ENCODE measurements at regions not wholly inside any gene's neighbourhood (a gene's known extent, or its start where the extent isn't known, plus 50 kb on each side); places are given as distances from the start of the nearest gene placed in this dataset.
"Not testable (repeated sequence)": the region's sequence is repeated elsewhere in the genome, so short reads cannot be mapped to it uniquely, and the experiment has no call there.

GRCh38 chr2:133644846-133645245 is 76.6 kb upstream of the NCKAP5 start:
- no peaks in the 10 kb centered on the region for H3K36me3 ChIP-seq (ENCODE audit: control insufficient read depth, insufficient read depth, low read length)
- no peaks in the 10 kb centered on the region for H3K9me3 ChIP-seq (ENCODE audit: control insufficient read depth, low read depth, low read length)
- no peak overlapping the region for H3K27ac ChIP-seq (ENCODE audit: low read length)
- H3K27me3 ChIP-seq (ENCODE audit: control insufficient read depth, insufficient read depth, low read length) = no peaks in the 10 kb centered on the region
- H3K4me3 ChIP-seq (ENCODE audit: low read length) = no peak overlapping the region
- no peaks in the 10 kb centered on the region for H3K4me1 ChIP-seq (ENCODE audit: control insufficient read depth, insufficient read depth, low read length)
- DNase-seq = no peak

- H3K4me3 ChIP-seq (ENCODE audit: low read length); H3K36me3 ChIP-seq (ENCODE audit: control insufficient read depth, insufficient read depth, low read length); H3K9me3 ChIP-seq (ENCODE audit: control insufficient read depth, low read depth, low read length); DNase-seq; H3K27me3 ChIP-seq (ENCODE audit: control insufficient read depth, insufficient read depth, low read length); H3K27ac ChIP-seq (ENCODE audit: low read length); H3K4me1 ChIP-seq (ENCODE audit: control insufficient read depth, insufficient read depth, low read length): not testable (repeated sequence)
- 100% methylated on average over 1 of the region's 1 CpG for WGBS (ENCODE audit: insufficient coverage, low lambda C conversion rate)
Measured at GRCh38 chr2:133647386-133647785, 79.1 kb upstream of the NCKAP5 start.

- no peak for DNase-seq
- H3K4me3 ChIP-seq (ENCODE audit: low read length) = no peak overlapping the region
- no peaks in the 10 kb centered on the region for H3K4me1 ChIP-seq (ENCODE audit: control insufficient read depth, insufficient read depth, low read length)
- H3K27me3 ChIP-seq (ENCODE audit: control insufficient read depth, insufficient read depth, low read length) = no peaks in the 10 kb centered on the region
- peaks cover 5% of the 10 kb centered on the region for H3K9me3 ChIP-seq (ENCODE audit: control insufficient read depth, low read depth, low read length)
- 75% methylated on average over 1 of the region's 2 CpGs for WGBS (ENCODE audit: insufficient coverage, low lambda C conversion rate)
- H3K27ac ChIP-seq (ENCODE audit: low read length) = no peak overlapping the region
- H3K36me3 ChIP-seq (ENCODE audit: control insufficient read depth, insufficient read depth, low read length) = no peaks in the 10 kb centered on the region
Measured at GRCh38 chr2:133651861-133652260, 83.6 kb upstream of the NCKAP5 start.

DNA sequence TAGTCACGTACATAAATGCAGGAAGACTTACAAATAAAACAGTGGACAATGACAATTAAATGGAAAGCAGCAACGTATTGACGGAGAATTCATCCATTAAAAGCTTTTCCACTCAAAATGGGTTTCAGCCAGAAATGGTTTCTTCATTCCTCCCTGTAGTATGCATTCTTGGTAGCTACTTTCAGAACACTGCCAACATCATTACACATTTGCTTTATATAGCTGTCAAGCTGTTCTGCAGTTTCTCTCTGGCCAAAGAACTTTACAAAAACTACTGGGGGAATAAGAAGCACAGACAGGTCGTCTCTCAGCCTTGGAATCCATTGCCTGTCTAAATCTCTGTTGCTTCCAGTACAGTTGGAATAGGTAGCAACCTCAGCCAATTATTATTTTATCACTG is 84.1 kb upstream of the NCKAP5 start:
- Histone ChIP-seq H3K27me3 (ENCODE audit: control insufficient read depth, insufficient read depth, low read length) (no peaks in the 10 kb centered on the region), H3K9me3 (ENCODE audit: control insufficient read depth, low read depth, low read length) (peaks cover 5% of the 10 kb centered on the region), H3K4me1 (ENCODE audit: control insufficient read depth, insufficient read depth, low read length) (no peaks in the 10 kb centered on the region), H3K4me3 (ENCODE audit: low read length) (no peak overlapping the region), H3K36me3 (ENCODE audit: control insufficient read depth, insufficient read depth, low read length) (no peaks in the 10 kb centered on the region), H3K27ac (ENCODE audit: low read length) (no peak overlapping the region)
- 100% methylated on average over 1 of the region's 4 CpGs for WGBS (ENCODE audit: insufficient coverage, low lambda C conversion rate)
- peak in 1 of 2 donors; percentile 22 for DNase-seq

DNA sequence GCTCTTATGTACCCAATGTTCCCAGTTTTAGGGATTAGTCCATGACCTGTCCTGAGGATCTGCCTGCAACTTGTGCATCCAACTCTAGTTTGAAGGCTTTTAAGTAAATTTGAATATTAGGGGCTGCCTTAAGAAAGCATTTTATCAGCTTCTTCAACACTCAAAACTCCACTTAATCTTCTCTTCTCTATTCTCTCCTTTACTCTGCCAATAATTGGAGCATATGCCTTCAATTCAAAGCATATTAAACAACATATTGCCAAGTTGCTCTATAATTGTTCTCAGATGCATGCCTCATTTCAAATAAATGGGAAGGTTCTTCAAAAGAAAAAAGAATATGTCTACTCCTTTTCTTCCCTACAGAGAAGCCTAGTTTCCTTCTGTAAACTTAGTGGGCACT is 84.8 kb upstream of the NCKAP5 start:
- Histone ChIP-seq H3K4me3 (ENCODE audit: low read length) (no peak overlapping the region), H3K36me3 (ENCODE audit: control insufficient read depth, insufficient read depth, low read length) (no peaks in the 10 kb centered on the region), H3K27me3 (ENCODE audit: control insufficient read depth, insufficient read depth, low read length) (no peaks in the 10 kb centered on the region), H3K4me1 (ENCODE audit: control insufficient read depth, insufficient read depth, low read length) (no peaks in the 10 kb centered on the region), H3K27ac (ENCODE audit: low read length) (no peak overlapping the region), H3K9me3 (ENCODE audit: control insufficient read depth, low read depth, low read length) (peaks cover 5% of the 10 kb centered on the region)
- DNase-seq = no peak

- H3K27ac ChIP-seq (ENCODE audit: low read length) = no peak overlapping the region
- no peaks in the 10 kb centered on the region for H3K36me3 ChIP-seq (ENCODE audit: control insufficient read depth, insufficient read depth, low read length)
- no peak overlapping the region for H3K4me3 ChIP-seq (ENCODE audit: low read length)
- no peak for DNase-seq
- H3K4me1 ChIP-seq (ENCODE audit: control insufficient read depth, insufficient read depth, low read length) = no peaks in the 10 kb centered on the region
- no peaks in the 10 kb centered on the region for H3K27me3 ChIP-seq (ENCODE audit: control insufficient read depth, insufficient read depth, low read length)
- H3K9me3 ChIP-seq (ENCODE audit: control insufficient read depth, low read depth, low read length) = peaks cover 5% of the 10 kb centered on the region
Measured at GRCh38 chr2:133654949-133655348, 86.7 kb upstream of the NCKAP5 start.

DNA sequence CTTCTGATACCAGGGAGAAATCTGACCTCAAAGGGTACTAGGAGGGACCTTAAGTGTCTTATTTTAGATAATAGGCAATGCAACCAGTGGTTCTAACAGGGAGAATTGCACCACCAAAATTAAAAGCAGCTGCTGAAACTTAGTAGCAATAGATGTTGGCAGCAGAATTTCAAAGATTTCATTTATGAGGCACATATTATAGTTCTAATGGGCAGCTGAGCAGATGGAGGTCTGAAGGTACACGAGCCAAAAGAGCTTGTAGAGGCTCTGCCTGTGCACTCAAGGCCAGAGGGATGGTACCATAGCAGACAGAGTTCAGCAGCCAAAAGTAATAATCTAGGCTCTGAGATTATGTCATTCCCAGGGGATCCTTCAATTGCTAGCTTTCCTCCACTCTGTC is 87.3 kb upstream of the NCKAP5 start:
- H3K9me3 ChIP-seq (ENCODE audit: control insufficient read depth, low read depth, low read length) = peaks cover under 1% of the 10 kb centered on the region
- H3K4me1 ChIP-seq (ENCODE audit: control insufficient read depth, insufficient read depth, low read length) = no peaks in the 10 kb centered on the region
- no peak for DNase-seq
- H3K27me3 ChIP-seq (ENCODE audit: control insufficient read depth, insufficient read depth, low read length) = no peaks in the 10 kb centered on the region
- H3K27ac ChIP-seq (ENCODE audit: low read length) = no peak overlapping the region
- no peak overlapping the region for H3K4me3 ChIP-seq (ENCODE audit: low read length)
- WGBS (ENCODE audit: insufficient coverage, low lambda C conversion rate) = no CpG with 5 or more reads among the region's 1 CpG
- no peaks in the 10 kb centered on the region for H3K36me3 ChIP-seq (ENCODE audit: control insufficient read depth, insufficient read depth, low read length)

- no peaks in the 10 kb centered on the region for H3K9me3 ChIP-seq (ENCODE audit: control insufficient read depth, low read depth, low read length)
- no peaks in the 10 kb centered on the region for H3K4me1 ChIP-seq (ENCODE audit: control insufficient read depth, insufficient read depth, low read length)
- peaks cover 3% of the 10 kb centered on the region for H3K27me3 ChIP-seq (ENCODE audit: control insufficient read depth, insufficient read depth, low read length)
- DNase-seq = no peak
- no CpG with 5 or more reads among the region's 6 CpGs for WGBS (ENCODE audit: insufficient coverage, low lambda C conversion rate)
- no peak overlapping the region for H3K27ac ChIP-seq (ENCODE audit: low read length)
- no peaks in the 10 kb centered on the region for H3K36me3 ChIP-seq (ENCODE audit: control insufficient read depth, insufficient read depth, low read length)
- H3K4me3 ChIP-seq (ENCODE audit: low read length) = no peak overlapping the region
Measured at GRCh38 chr2:133657591-133657990, 89.3 kb upstream of the NCKAP5 start.

DNA sequence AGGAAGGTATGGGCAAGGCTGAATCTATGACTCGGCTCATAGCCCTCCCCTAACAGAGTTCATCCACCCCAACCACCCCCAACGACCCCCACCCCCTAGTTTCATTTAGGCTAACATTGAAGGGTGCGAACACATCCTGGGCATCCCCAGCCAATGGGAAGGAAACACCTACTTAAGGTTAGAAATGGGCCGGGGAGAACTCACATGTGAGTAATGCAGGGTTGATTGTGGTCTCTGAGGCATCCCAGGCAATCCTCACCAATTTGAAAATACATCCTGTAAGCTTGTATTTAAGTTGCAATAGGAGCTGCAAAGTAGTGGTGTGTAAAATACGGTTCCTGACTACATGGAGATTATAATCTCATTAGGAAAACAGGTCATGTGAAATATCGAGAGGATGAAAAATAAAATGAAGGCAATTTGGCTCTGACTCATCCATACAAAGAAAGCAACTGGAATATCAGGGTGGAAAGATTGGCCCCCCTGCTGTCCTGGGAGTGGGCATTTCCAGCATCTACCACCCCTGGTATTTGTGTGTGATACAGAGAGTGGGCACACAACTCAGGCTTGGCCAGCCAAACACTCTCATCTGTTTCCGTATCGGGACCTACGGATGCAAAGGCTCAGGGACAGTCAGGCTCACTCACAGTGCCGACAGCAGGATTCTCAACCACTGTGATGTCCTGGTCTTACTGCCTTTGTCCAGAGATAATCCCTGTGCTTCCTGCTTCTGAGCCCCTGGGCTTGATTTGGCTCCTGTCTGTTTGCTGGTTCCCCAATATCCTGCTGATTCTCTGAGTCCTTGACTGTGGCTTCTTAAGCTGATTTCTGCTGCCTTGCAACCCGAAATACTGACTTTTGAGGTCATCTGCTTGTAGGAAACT is 90.0 kb upstream of the NCKAP5 start:
- WGBS (ENCODE audit: insufficient coverage, low lambda C conversion rate) = 79% methylated on average over 2 of the region's 11 CpGs
- H3K4me1 ChIP-seq (ENCODE audit: control insufficient read depth, insufficient read depth, low read length) = no peaks in the 10 kb centered on the region
- no peak overlapping the region for H3K27ac ChIP-seq (ENCODE audit: low read length)
- H3K27me3 ChIP-seq (ENCODE audit: control insufficient read depth, insufficient read depth, low read length) = peaks cover 3% of the 10 kb centered on the region
- no peaks in the 10 kb centered on the region for H3K36me3 ChIP-seq (ENCODE audit: control insufficient read depth, insufficient read depth, low read length)
- H3K9me3 ChIP-seq (ENCODE audit: control insufficient read depth, low read depth, low read length) = no peaks in the 10 kb centered on the region
- no peak overlapping the region for H3K4me3 ChIP-seq (ENCODE audit: low read length)
- DNase-seq = no peak

DNA sequence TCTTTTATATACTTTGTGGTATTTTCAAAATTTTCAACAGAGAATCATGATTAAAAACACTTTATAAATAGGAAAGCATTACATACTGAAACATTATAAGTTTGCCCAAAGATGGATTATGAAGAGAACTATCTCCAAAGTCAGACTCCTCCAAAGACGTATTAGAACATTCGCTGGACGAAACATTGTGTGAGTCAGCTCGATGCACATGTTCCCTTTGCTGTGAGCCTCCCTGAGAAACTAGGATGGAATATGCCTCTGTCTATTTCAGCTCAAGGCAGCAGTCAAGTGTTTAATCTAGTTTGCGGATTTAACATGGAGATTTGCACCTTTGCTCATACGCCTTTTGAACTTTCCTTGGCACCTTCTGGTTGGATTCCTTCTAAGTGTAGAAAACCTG is 92.2 kb upstream of the NCKAP5 start:
- whole genome bisulfite sequencing (ENCODE audit: insufficient coverage, low lambda C conversion rate) = no CpG with 5 or more reads among the region's 6 CpGs
- H3K36me3 ChIP-seq (ENCODE audit: control insufficient read depth, insufficient read depth, low read length) = no peaks in the 10 kb centered on the region
- H3K27ac ChIP-seq (ENCODE audit: low read length) = no peak overlapping the region
- H3K9me3 ChIP-seq (ENCODE audit: control insufficient read depth, low read depth, low read length) = no peaks in the 10 kb centered on the region
- H3K27me3 ChIP-seq (ENCODE audit: control insufficient read depth, insufficient read depth, low read length) = peaks cover 3% of the 10 kb centered on the region
- no peak overlapping the region for H3K4me3 ChIP-seq (ENCODE audit: low read length)
- DNase-seq = no peak
- no peaks in the 10 kb centered on the region for H3K4me1 ChIP-seq (ENCODE audit: control insufficient read depth, insufficient read depth, low read length)

- no peaks in the 10 kb centered on the region for H3K9me3 ChIP-seq (ENCODE audit: control insufficient read depth, low read depth, low read length)
- no peak overlapping the region for H3K4me3 ChIP-seq (ENCODE audit: low read length)
- no peak for DNase-seq
- H3K36me3 ChIP-seq (ENCODE audit: control insufficient read depth, insufficient read depth, low read length) = no peaks in the 10 kb centered on the region
- H3K4me1 ChIP-seq (ENCODE audit: control insufficient read depth, insufficient read depth, low read length) = no peaks in the 10 kb centered on the region
- no CpG with 5 or more reads among the region's 4 CpGs for WGBS (ENCODE audit: insufficient coverage, low lambda C conversion rate)
- H3K27me3 ChIP-seq (ENCODE audit: control insufficient read depth, insufficient read depth, low read length) = peaks cover 3% of the 10 kb centered on the region
- no peak overlapping the region for H3K27ac ChIP-seq (ENCODE audit: low read length)
Measured at GRCh38 chr2:133661392-133661791, 93.1 kb upstream of the NCKAP5 start.

Data from large intestine (tissue), 3 donors.